Panc1 (cell line): ENCODE measurements at regions not wholly inside any gene's neighbourhood (a gene's known extent, or its start where the extent isn't known, plus 50 kb on each side); places are given as distances from the start of the nearest gene placed in this dataset.

Experiments used
- ATAC-seq: fragments of 200-7000 bp; cut with Tn5 transposase; 2 replicates; pipeline ENCODE4 v1.9.1; 2020; ENCODE audit warnings: mild to moderate bottlenecking, moderate library complexity
- BruUV-seq: library from RNA; stranded (reverse); fragments of 400-500 nt; replicated peaks from 2 replicates; lab custom pipeline; 2021; lab: Mats Ljungman, UMichigan
- CTCF ChIA-PET: fragments of 300-600 bp; sonication (Branson Sonifier 250); formaldehyde crosslinking; loops from one replicate; lab custom pipeline; 2022; ENCODE audit warnings: antibody characterized with exemption; lab: Charles Lee
- POLR2A ChIA-PET: fragments of 300-600 bp; sonication (Branson Sonifier 250); formaldehyde crosslinking; loops from one replicate; lab custom pipeline; 2022; ENCODE audit warnings: antibody characterized with exemption; lab: Charles Lee
- DNase-seq: peaks from one replicate; pipeline ENCODE4 v3.0.0-alpha.2; 2010; ENCODE audit warnings: low read depth, low spot score
- H3K27ac ChIP-seq: 2 replicates; pipeline ENCODE4 v1.5.1; 2011; ENCODE audit warnings: mild to moderate bottlenecking, low read length, inconsistent platforms
- H3K27me3 ChIP-seq: fragments of 200-500 bp; sonication (Bioruptor generic); 2 replicates; pipeline ENCODE4 v1.6.0; 2014; ENCODE audit warnings: low read length, inconsistent platforms; ENCODE audit not compliant: control insufficient read depth, insufficient read depth
- H3K36me3 ChIP-seq: fragments of 200-500 bp; sonication (Bioruptor generic); 2 replicates; pipeline ENCODE4 v1.5.1; 2014; ENCODE audit warnings: inconsistent platforms, mild to moderate bottlenecking, low read length, moderate library complexity; ENCODE audit not compliant: control insufficient read depth, insufficient read depth
- H3K4me1 ChIP-seq: 2 replicates; pipeline ENCODE4 v1.5.1; 2011; ENCODE audit warnings: inconsistent platforms, mild to moderate bottlenecking, low read length, moderate library complexity; ENCODE audit not compliant: control insufficient read depth, insufficient read depth
- H3K4me3 ChIP-seq, 2 experiments: 2 replicates each; pipeline ENCODE4 v1.5.1; 2011 to 2012; ENCODE audit warnings: low read depth in 2 of 2, low read length in 2 of 2, mild to moderate bottlenecking in 2 of 2, inconsistent platforms in 1 of 2, moderate library complexity in 1 of 2
- H3K9me3 ChIP-seq: fragments of 200-500 bp; sonication (Bioruptor generic); 2 replicates; pipeline ENCODE4 v1.5.1; 2014; ENCODE audit warnings: low read depth, mild to moderate bottlenecking, inconsistent platforms, low read length, moderate library complexity; ENCODE audit not compliant: control insufficient read depth, insufficient read depth
- CTCF ChIP-seq: fragments of 450-650 bp; IDR thresholded peaks from 2 replicates; pipeline ENCODE4 v1.5.1; 2017; ENCODE audit warnings: mild to moderate bottlenecking
- POLR2AphosphoS5 ChIP-seq: IDR thresholded peaks from 2 replicates; pipeline ENCODE4 v1.6.1; 2012; ENCODE audit warnings: mild to moderate bottlenecking, low read depth, low read length, moderate library complexity
- SIN3A ChIP-seq: IDR thresholded peaks from 2 replicates; pipeline ENCODE4 v1.6.1; 2012; ENCODE audit warnings: low read depth, mild to moderate bottlenecking, low read length, moderate library complexity, borderline replicate concordance; ENCODE audit not compliant: insufficient read depth
- TCF7L2 ChIP-seq: IDR thresholded peaks from 2 replicates; pipeline ENCODE4 v1.6.1; 2011; ENCODE audit warnings: mild to moderate bottlenecking, low read depth, low read length, inconsistent platforms
- in situ Hi-C: cut with HindIII; loops from 2 replicates; pipeline ENCODE4 v1.10.0; 2016; ENCODE audit warnings: low sequenced_read_pairs, low pct_unique_long_range_greater_than_20kb
- intact Hi-C: fragments of 100-400 bp; cut with micrococcal nuclease; formaldehyde crosslinking; loops from one replicate; pipeline ENCODE4 v1.10.0; 2022; ENCODE audit not compliant: unreplicated experiment
- TF ChIP-seq, protein P1 (sequence below), 2 experiments: IDR thresholded peaks; 2 replicates each; pipeline ENCODE4 v1.6.1; 2011 to 2012; ENCODE audit warnings: low read depth in 2 of 2, control low read depth in 1 of 2, low read length in 1 of 2, mild to moderate bottlenecking in 1 of 2, moderate library complexity in 1 of 2; ENCODE audit not compliant: insufficient read depth in 1 of 2

GRCh38 chr11:35050541-35050995 lies 88.4 kb upstream of the CD44 start:
- TF ChIP-seq, protein P1, sequence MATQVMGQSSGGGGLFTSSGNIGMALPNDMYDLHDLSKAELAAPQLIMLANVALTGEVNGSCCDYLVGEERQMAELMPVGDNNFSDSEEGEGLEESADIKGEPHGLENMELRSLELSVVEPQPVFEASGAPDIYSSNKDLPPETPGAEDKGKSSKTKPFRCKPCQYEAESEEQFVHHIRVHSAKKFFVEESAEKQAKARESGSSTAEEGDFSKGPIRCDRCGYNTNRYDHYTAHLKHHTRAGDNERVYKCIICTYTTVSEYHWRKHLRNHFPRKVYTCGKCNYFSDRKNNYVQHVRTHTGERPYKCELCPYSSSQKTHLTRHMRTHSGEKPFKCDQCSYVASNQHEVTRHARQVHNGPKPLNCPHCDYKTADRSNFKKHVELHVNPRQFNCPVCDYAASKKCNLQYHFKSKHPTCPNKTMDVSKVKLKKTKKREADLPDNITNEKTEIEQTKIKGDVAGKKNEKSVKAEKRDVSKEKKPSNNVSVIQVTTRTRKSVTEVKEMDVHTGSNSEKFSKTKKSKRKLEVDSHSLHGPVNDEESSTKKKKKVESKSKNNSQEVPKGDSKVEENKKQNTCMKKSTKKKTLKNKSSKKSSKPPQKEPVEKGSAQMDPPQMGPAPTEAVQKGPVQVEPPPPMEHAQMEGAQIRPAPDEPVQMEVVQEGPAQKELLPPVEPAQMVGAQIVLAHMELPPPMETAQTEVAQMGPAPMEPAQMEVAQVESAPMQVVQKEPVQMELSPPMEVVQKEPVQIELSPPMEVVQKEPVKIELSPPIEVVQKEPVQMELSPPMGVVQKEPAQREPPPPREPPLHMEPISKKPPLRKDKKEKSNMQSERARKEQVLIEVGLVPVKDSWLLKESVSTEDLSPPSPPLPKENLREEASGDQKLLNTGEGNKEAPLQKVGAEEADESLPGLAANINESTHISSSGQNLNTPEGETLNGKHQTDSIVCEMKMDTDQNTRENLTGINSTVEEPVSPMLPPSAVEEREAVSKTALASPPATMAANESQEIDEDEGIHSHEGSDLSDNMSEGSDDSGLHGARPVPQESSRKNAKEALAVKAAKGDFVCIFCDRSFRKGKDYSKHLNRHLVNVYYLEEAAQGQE (IDR thresholded peaks at IDR 0.05; ENCODE audit: insufficient read depth in 1 of 2, low read depth in 2 of 2, low read length in 1 of 2): no peak
- no peak for TF ChIP-seq POLR2AphosphoS5
- no peak for TF ChIP-seq CTCF
- TF ChIP-seq TCF7L2: no peak
- no peak for TF ChIP-seq SIN3A
- POLR2A ChIA-PET: no interaction called here
- Histone ChIP-seq H3K4me1 (0 out of 2 replicates have a peak, but pooled peaks cover 2% of the 10 kb centered on the region), H3K36me3 (no peaks in the 10 kb centered on the region), H3K27me3 (no peaks in the 10 kb centered on the region), H3K4me3 (no peak overlapping the region), H3K27ac (peak overlapping the region; percentile 68), H3K9me3 (no peaks in the 10 kb centered on the region; the same call in 1 of the 2 replicates)
- in situ Hi-C loops: no loop called here
- CTCF ChIA-PET: no interaction called here
- no peak for DNase-seq
- intact Hi-C loops: no loop called here
- no peak for ATAC-seq
- no TSS peak for BruUV-seq

DNA sequence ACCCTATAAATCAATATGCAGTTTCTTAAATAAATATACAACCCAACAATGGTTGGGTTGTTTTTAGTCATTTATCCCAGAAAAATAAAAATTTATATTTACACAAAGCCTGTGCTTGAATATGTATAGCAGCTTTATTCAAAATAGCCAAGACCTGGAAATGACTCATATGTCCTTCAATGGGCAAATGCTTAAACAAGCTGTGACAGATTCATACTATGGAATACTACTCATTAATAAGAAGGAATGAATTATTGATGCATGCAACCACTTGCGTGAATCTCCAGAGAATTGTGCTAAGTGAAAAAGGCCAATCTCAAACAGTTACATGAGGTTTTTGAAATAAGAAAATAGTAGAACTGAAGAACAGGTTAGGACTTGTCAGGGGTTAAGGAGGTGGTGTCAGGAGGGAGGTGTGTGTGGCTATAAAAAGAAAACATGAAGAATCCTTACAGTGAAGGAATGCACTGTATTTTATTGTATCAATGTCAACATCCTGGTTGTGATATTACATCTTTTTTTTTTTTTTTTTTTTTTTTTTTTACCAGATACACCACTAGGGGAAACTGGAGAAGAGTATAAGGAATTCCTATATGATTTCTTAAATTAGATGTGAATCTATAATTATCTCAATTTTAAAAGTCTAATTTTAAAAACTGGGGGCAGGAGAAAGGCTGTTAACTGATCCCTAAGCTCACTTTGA lies 82.4 kb upstream of the CD44 start:
- POLR2A ChIA-PET: no interaction called here
- Histone ChIP-seq H3K9me3 (no peaks in the 10 kb centered on the region), H3K27ac (peak overlapping the region; percentile 48; the same call in 1 of the 2 replicates), H3K4me1 (no peaks in the 10 kb centered on the region; the same call in 1 of the 2 replicates), H3K36me3 (no peaks in the 10 kb centered on the region), H3K4me3 (no peak overlapping the region), H3K27me3 (no peaks in the 10 kb centered on the region)
- in situ Hi-C loops: no loop called here
- intact Hi-C loops: no loop called here
- ATAC-seq (no peak), DNase-seq (no peak)
- no peak for TF ChIP-seq POLR2AphosphoS5
- no peak for TF ChIP-seq CTCF
- no peak for TF ChIP-seq TCF7L2
- TF ChIP-seq, protein P1 (IDR thresholded peaks at IDR 0.05; ENCODE audit: insufficient read depth in 1 of 2, low read depth in 2 of 2, low read length in 1 of 2): no peak
- no peak for TF ChIP-seq SIN3A
- CTCF ChIA-PET: no interaction called here
- no TSS peak for BruUV-seq
